HEK293T (cell line): ENCODE measurements at regions not wholly inside any gene's neighbourhood (a gene's known extent, or its start where the extent isn't known, plus 50 kb on each side); places are given as distances from the start of the nearest gene placed in this dataset.

Source experiments
- ARNT ChIP-seq: fragments of 450-650 bp; IDR thresholded peaks from 2 replicates; pipeline ENCODE4 v1.6.1; 2017; ENCODE audit warnings: mild to moderate bottlenecking
- BHLHE40 ChIP-seq: fragments of 450-650 bp; IDR thresholded peaks from 2 replicates; pipeline ENCODE4 v1.6.1; 2016; ENCODE audit warnings: mild to moderate bottlenecking, moderate library complexity, borderline replicate concordance
- FOXK2 ChIP-seq: fragments of 450-650 bp; IDR thresholded peaks from 2 replicates; pipeline ENCODE4 v1.6.1; 2016; ENCODE audit warnings: mild to moderate bottlenecking
- FOXM1 ChIP-seq: fragments of 450-650 bp; IDR thresholded peaks from 2 replicates; pipeline ENCODE4 v1.6.1; 2017; ENCODE audit warnings: mild to moderate bottlenecking, borderline replicate concordance
- HDGF ChIP-seq: fragments of 450-650 bp; IDR thresholded peaks from 2 replicates; pipeline ENCODE4 v1.6.1; 2017; ENCODE audit warnings: antibody characterized with exemption, borderline replicate concordance
- L3MBTL2 ChIP-seq: fragments of 450-650 bp; conservative IDR thresholded peaks from 2 replicates; pipeline ENCODE4 v1.6.1; 2016; ENCODE audit warnings: mild to moderate bottlenecking
- LEF1 ChIP-seq: fragments of 450-650 bp; IDR thresholded peaks from 2 replicates; pipeline ENCODE4 v1.6.1; 2017; ENCODE audit warnings: mild to moderate bottlenecking, borderline replicate concordance
- NFRKB ChIP-seq: fragments of 450-650 bp; IDR thresholded peaks from 2 replicates; pipeline ENCODE4 v1.6.1; 2016; ENCODE audit warnings: mild to moderate bottlenecking, moderate library complexity
- SP1 ChIP-seq: fragments of 450-650 bp; IDR thresholded peaks from 2 replicates; pipeline ENCODE4 v1.6.1; 2017
- SUZ12 ChIP-seq: fragments of 450-650 bp; IDR thresholded peaks from 2 replicates; pipeline ENCODE4 v1.6.1; 2016; ENCODE audit warnings: mild to moderate bottlenecking

- TF ChIP-seq ARNT (no peak), L3MBTL2 (no peak), SP1 (no peak), BHLHE40 (no peak), SUZ12 (no peak), FOXK2 (no peak), LEF1 (no peak), FOXM1 (no peak), HDGF (no peak), NFRKB (no peak)
Measured at GRCh38 chr4:45079616-45080015, 353.3 kb upstream of the GNPDA2 start.
